GM19238 (cell line): ENCODE measurements at regions not wholly inside any gene's neighbourhood (a gene's known extent, or its start where the extent isn't known, plus 50 kb on each side); places are given as distances from the start of the nearest gene placed in this dataset.
"Not testable (repeated sequence)": the region's sequence is repeated elsewhere in the genome, so short reads cannot be mapped to it uniquely, and the experiment has no call there.

Source experiments
- DNase-seq: peaks from one replicate; pipeline ENCODE4 v3.0.0; 2011; ENCODE audit warnings: low spot score; ENCODE audit not compliant: insufficient read length

- no peak for DNase-seq
These were observed 469.0 kb downstream of the TFEC start for GRCh38 chr7:115561335-115562110.

- DNase-seq, result no peak
These were observed 470.7 kb downstream of the TFEC start for GRCh38 chr7:115559877-115560276.

- no peak for DNase-seq
These were observed 472.4 kb downstream of the TFEC start for GRCh38 chr7:115558161-115558560.

- DNase-seq, result not testable (repeated sequence)
These were observed 473.3 kb downstream of the TFEC start for GRCh38 chr7:115557296-115557695.

GRCh38 chr7:115552766-115553165, 477.8 kb downstream of the TFEC start:
- no peak for DNase-seq

GRCh38 chr7:115549910-115550309, 480.7 kb downstream of the TFEC start:
- no peak for DNase-seq

- no peak for DNase-seq
These were observed 481.8 kb downstream of the TFEC start for GRCh38 chr7:115548756-115549155.

- DNase-seq, result no peak
These were observed 483.8 kb downstream of the TFEC start for GRCh38 chr7:115546790-115547189.

- no peak for DNase-seq
These were observed 496.8 kb downstream of the TFEC start for GRCh38 chr7:115533785-115534184.

- DNase-seq, result no peak
These were observed 504.3 kb downstream of the TFEC start for GRCh38 chr7:115526278-115526677.

- DNase-seq, result no peak
These were observed 508.4 kb downstream of the TFEC start for GRCh38 chr7:115522174-115522573.

- no peak for DNase-seq
These were observed 514.2 kb downstream of the TFEC start for GRCh38 chr7:115516341-115516740.

- no peak for DNase-seq
These were observed 519.2 kb downstream of the TFEC start for GRCh38 chr7:115511330-115511729.

- DNase-seq, result no peak
These were observed 525.4 kb downstream of the TFEC start for GRCh38 chr7:115505136-115505535.

- DNase-seq, result no peak
These were observed 530.6 kb downstream of the TFEC start for GRCh38 chr7:115499956-115500355.

- no peak for DNase-seq
These were observed 534.6 kb downstream of the TFEC start for GRCh38 chr7:115496006-115496405.

- no peak for DNase-seq
These were observed 535.9 kb downstream of the TFEC start for GRCh38 chr7:115494529-115495147.

GRCh38 chr7:115493381-115493780, 537.2 kb downstream of the TFEC start:
- DNase-seq, result no peak

- DNase-seq, result no peak
These were observed 538.7 kb downstream of the TFEC start for GRCh38 chr7:115491744-115492380.

GRCh38 chr7:115479448-115479847, 551.1 kb downstream of the TFEC start:
- no peak for DNase-seq

- no peak for DNase-seq
These were observed 552.1 kb downstream of the TFEC start for GRCh38 chr7:115478426-115478825.

- DNase-seq, result no peak
These were observed 553.3 kb downstream of the TFEC start for GRCh38 chr7:115477193-115477651.
